ENCODE measurements at regions not wholly inside any gene's neighbourhood (a gene's known extent, or its start where the extent isn't known, plus 50 kb on each side); places are given as distances from the start of the nearest gene placed in this dataset.

- H2BK20ac ChIP-seq (ENCODE audit: low read length) = no peak overlapping the region
- H2BK120ac ChIP-seq (replicated peaks; ENCODE audit: low read depth, low read length) = no peak overlapping the region
- FAIRE-seq (no peak), DNase-seq (ENCODE audit: low read depth in 1 of 2, low spot score in 2 of 2) (no peak)
- H4K91ac ChIP-seq (replicated peaks; ENCODE audit: insufficient read length, low read length) = no peak overlapping the region
- H3K56ac ChIP-seq (replicated peaks; ENCODE audit: insufficient read length, low read depth, low read length) = no peak overlapping the region
- H3K14ac ChIP-seq (ENCODE audit: insufficient read length) = no peak overlapping the region
- no peak overlapping the region for H2AFZ ChIP-seq (ENCODE audit: low read length)
- peaks cover 23 to 26% of the 10 kb centered on the region in 2 experiments for H3K9me3 ChIP-seq (ENCODE audit: insufficient read depth in 2 of 2, low read depth in 1 of 2, low read length in 1 of 2)
- H3K9ac ChIP-seq (replicated peaks in 1 of 4; ENCODE audit: extremely low read depth in 1 of 4, low read depth in 3 of 4, low read length in 3 of 4) = no peak overlapping the region
- no peaks in the 10 kb centered on the region for H3K27me3 ChIP-seq (replicated peaks in 1 of 4; ENCODE audit: control insufficient read depth in 3 of 4, extremely low read depth in 1 of 4, insufficient read depth in 3 of 4, low read length in 3 of 4)
- H2BK12ac ChIP-seq (ENCODE audit: low read depth, low read length) = no peak overlapping the region
- no peak overlapping the region for H3K4me2 ChIP-seq (ENCODE audit: insufficient read depth in 1 of 2, low read depth in 2 of 2, low read length in 2 of 2)
- ChIA-PET CTCF (ENCODE audit: partially characterized antibody) (no interaction called here), POLR2A (ENCODE audit: partially characterized antibody) (no interaction called here)
- H3K4me1 ChIP-seq (replicated peaks in 1 of 4; ENCODE audit: control insufficient read depth in 3 of 4, insufficient read depth in 4 of 4, low read length in 3 of 4) = no peaks in the 10 kb centered on the region
- H3K27ac ChIP-seq (ENCODE audit: low read depth, low read length) = no peak overlapping the region
- no peak overlapping the region for H2AK5ac ChIP-seq (ENCODE audit: low read depth, low read length)
- H4K20me1 ChIP-seq (replicated peaks in 1 of 2; ENCODE audit: control insufficient read depth in 1 of 2, insufficient read depth in 2 of 2, low read length in 2 of 2) = no peaks in the 10 kb centered on the region
- H2BK15ac ChIP-seq (ENCODE audit: low read length) = no peak overlapping the region
- no peaks in the 10 kb centered on the region for H3K23me2 ChIP-seq (ENCODE audit: low read depth, low read length)
- H3K79me1 ChIP-seq (ENCODE audit: low read depth, low read length) = no peaks in the 10 kb centered on the region
- no peak overlapping the region for H2BK5ac ChIP-seq (ENCODE audit: low read depth, low read length)
- 83% methylated on average over 2 of the region's 2 CpGs; no CpG with 5 or more reads in 1 of the 2 experiments for WGBS, 2 experiments (ENCODE audit: extremely low coverage in 1 of 2, insufficient coverage in 1 of 2, insufficient read length in 1 of 2, insufficient replicate concordance in 2 of 2, low coverage in 1 of 2, low lambda C conversion rate in 2 of 2, missing lambda C conversion rate in 1 of 2)
- no peaks in the 10 kb centered on the region for H3K36me3 ChIP-seq (ENCODE audit: control insufficient read depth in 2 of 4, insufficient read depth in 4 of 4, low read length in 3 of 4)
- H3K18ac ChIP-seq (ENCODE audit: extremely low read depth, low read length) = no peak overlapping the region
- H4K8ac ChIP-seq (ENCODE audit: extremely low read depth, insufficient read depth, low read length) = no peak overlapping the region
- no peaks in the 10 kb centered on the region for H3K79me2 ChIP-seq (ENCODE audit: control insufficient read depth in 1 of 2, insufficient read depth in 2 of 2, low read length in 2 of 2)
- H3K4me3 ChIP-seq (ENCODE audit: extremely low read depth in 1 of 4, insufficient read depth in 2 of 4, low read depth in 3 of 4, low read length in 4 of 4) = no peak overlapping the region
- no peak for TF ChIP-seq POU5F1 (IDR thresholded peaks at IDR 0.05; ENCODE audit: low read depth, low read length)
- TF ChIP-seq, protein P1, sequence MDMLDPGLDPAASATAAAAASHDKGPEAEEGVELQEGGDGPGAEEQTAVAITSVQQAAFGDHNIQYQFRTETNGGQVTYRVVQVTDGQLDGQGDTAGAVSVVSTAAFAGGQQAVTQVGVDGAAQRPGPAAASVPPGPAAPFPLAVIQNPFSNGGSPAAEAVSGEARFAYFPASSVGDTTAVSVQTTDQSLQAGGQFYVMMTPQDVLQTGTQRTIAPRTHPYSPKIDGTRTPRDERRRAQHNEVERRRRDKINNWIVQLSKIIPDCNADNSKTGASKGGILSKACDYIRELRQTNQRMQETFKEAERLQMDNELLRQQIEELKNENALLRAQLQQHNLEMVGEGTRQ (IDR thresholded peaks at IDR 0.05; ENCODE audit: low read length) = no peak
- no peak for TF ChIP-seq POLR2AphosphoS5 (IDR thresholded peaks at IDR 0.05; ENCODE audit: low read depth, low read length)
- TF ChIP-seq SRF (IDR thresholded peaks at IDR 0.05; ENCODE audit: low read depth, low read length) = no peak
- TF ChIP-seq SIN3A (conservative IDR thresholded peaks at IDR 0.05 in 1 of 2, IDR thresholded peaks at IDR 0.05 in 1 of 2; ENCODE audit: low read depth in 1 of 2, low read length in 2 of 2) = no peak
- no peak for TF ChIP-seq CREB1 (IDR thresholded peaks at IDR 0.05)
- no peak for TF ChIP-seq RXRA (IDR thresholded peaks at IDR 0.05; ENCODE audit: insufficient read depth, low read depth, low read length)
- no peak for TF ChIP-seq SIX5 (IDR thresholded peaks at IDR 0.05; ENCODE audit: low read depth, low read length)
- no peak for TF ChIP-seq TAF1 (IDR thresholded peaks at IDR 0.05; ENCODE audit: low read depth, low read length)
- TF ChIP-seq MAX (IDR thresholded peaks at IDR 0.05) = no peak
- no peak for TF ChIP-seq POLR2A (IDR thresholded peaks at IDR 0.05; ENCODE audit: control extremely low read depth in 1 of 2, low read depth in 2 of 2, low read length in 2 of 2)
- TF ChIP-seq RFX5 (IDR thresholded peaks at IDR 0.05; ENCODE audit: borderline replicate concordance, low read depth, low read length) = no peak
- no peak overlapping the region for H4K5ac ChIP-seq (ENCODE audit: insufficient read length, low read depth, low read length)
- no peak overlapping the region for H3K23ac ChIP-seq (ENCODE audit: insufficient read length)
- no peak overlapping the region for H3K4ac ChIP-seq (replicated peaks; ENCODE audit: insufficient read length, low read depth, low read length)
Measured at GRCh38 chr3:68172039-68172438, 517.6 kb upstream of the SUCLG2 start.
